ENCODE measurements at regions not wholly inside any gene's neighbourhood (a gene's known extent, or its start where the extent isn't known, plus 50 kb on each side); places are given as distances from the start of the nearest gene placed in this dataset.
"Not testable (repeated sequence)": the region's sequence is repeated elsewhere in the genome, so short reads cannot be mapped to it uniquely, and the experiment has no call there.

DNA sequence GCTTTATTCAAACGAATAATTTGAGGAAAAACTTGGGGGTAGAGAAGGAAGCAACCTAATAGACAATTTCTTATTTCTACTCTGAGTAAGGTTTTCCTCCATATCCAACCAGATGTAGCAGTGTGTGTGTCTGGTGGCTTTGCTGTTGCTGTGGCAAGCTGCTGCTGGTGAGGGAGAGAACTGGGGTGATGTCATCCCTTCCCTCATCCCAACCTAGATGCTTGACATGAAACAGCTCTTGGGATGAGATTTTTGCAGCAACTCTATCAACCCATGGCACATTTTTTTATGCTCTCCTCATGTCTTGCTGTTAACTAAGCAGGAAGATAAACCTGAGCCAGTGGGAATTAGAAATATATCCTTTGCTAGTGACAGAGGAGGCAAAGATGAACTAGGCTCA is 135.8 kb downstream of the PCSK1 start:
- Histone ChIP-seq H3K4me1 (no peaks in the 10 kb centered on the region), H3K4me3 (no peak overlapping the region), H3K27ac (no peak overlapping the region), H3K27me3 (no peaks in the 10 kb centered on the region), H3K36me3 (ENCODE audit: low read depth, missing control alignments) (no peaks in the 10 kb centered on the region), H3K9me3 (no peaks in the 10 kb centered on the region)
- intact Hi-C loops (cut with DNase I; ENCODE audit: low total_unique reads) = no loop called here
- TF ChIP-seq, protein P1, sequence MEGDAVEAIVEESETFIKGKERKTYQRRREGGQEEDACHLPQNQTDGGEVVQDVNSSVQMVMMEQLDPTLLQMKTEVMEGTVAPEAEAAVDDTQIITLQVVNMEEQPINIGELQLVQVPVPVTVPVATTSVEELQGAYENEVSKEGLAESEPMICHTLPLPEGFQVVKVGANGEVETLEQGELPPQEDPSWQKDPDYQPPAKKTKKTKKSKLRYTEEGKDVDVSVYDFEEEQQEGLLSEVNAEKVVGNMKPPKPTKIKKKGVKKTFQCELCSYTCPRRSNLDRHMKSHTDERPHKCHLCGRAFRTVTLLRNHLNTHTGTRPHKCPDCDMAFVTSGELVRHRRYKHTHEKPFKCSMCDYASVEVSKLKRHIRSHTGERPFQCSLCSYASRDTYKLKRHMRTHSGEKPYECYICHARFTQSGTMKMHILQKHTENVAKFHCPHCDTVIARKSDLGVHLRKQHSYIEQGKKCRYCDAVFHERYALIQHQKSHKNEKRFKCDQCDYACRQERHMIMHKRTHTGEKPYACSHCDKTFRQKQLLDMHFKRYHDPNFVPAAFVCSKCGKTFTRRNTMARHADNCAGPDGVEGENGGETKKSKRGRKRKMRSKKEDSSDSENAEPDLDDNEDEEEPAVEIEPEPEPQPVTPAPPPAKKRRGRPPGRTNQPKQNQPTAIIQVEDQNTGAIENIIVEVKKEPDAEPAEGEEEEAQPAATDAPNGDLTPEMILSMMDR (IDR thresholded peaks at IDR 0.05) = no peak
- no peak for TF ChIP-seq POLR2A (IDR thresholded peaks at IDR 0.05)
- no peak for DNase-seq
- WGBS, 2 donors = 70 to 77% methylated on average over 1 of the region's 1 CpG

DNA sequence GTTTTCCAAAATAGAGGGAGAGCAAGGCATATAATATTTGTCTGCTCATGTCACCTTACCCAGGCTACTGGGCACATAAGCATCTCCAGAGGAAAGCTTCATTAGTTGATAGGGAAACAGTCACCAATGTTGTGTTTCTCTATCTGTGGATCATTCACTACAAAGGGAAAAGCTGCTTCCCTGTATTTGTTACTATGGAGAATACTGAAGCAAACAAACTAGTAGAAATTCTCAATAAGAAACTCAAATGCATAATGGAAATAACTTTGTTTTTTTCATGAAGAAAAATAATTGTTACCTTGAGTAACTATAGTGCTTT is 138.2 kb downstream of the PCSK1 start:
- Histone ChIP-seq H3K9me3 (no peaks in the 10 kb centered on the region), H3K4me1 (no peaks in the 10 kb centered on the region), H3K36me3 (ENCODE audit: low read depth, missing control alignments) (no peaks in the 10 kb centered on the region), H3K27ac (no peak overlapping the region), H3K27me3 (no peaks in the 10 kb centered on the region), H3K4me3 (no peak overlapping the region)
- no peak for TF ChIP-seq POLR2A (IDR thresholded peaks at IDR 0.05)
- TF ChIP-seq, protein P1 (IDR thresholded peaks at IDR 0.05) = no peak
- no peak for DNase-seq
- intact Hi-C loops (cut with DNase I; ENCODE audit: low total_unique reads) = no loop called here

DNA sequence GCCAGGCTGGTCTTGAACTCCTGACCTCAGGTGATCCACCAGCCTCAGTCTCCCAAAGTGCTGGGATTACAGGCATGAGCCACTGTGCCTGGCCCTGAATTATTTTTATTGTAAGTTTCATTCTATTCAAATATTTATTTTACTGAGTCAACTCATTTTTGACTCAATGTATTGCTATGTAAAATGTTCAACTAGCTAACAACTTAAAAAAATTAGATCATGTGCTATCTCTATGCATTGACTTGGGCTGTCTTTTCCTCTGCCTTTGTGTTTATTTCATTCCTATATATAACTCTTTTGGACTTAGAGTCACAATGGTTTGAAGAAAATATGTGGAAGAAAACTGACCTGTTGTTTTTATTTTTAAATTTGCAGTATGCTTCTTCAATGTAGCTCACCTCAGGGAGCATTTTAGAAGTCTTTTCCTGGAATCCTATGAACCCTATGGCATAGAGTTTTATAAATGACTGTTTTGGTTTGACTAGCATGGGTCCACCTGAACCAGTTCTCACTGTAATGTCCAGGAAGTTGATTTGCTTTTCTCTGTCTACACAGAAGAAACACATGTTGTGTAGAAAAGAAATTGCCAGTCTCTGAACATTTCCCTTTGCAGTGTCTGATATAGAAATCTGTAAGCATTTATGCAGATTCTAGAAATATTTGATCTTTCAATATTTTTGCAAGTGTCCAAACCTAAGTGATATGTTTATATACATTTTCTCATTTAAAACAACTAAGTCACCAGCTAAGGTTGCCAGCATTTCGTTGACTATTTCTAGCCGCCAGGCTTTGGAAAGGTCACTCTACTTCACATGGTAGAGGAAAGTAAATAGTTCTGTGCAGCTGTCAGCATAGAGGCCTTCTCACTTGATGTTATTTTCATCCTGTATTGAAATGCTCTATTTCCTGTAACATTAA is 138.8 kb downstream of the PCSK1 start:
- H3K9me3 ChIP-seq = no peaks in the 10 kb centered on the region
- H3K4me3 ChIP-seq = no peak overlapping the region
- WGBS, 2 donors = 88 to 89% methylated on average over 2 of the region's 2 CpGs
- intact Hi-C loops (cut with DNase I; ENCODE audit: low total_unique reads) = no loop called here
- H3K36me3 ChIP-seq (ENCODE audit: low read depth, missing control alignments) = no peaks in the 10 kb centered on the region
- TF ChIP-seq, protein P1 (IDR thresholded peaks at IDR 0.05) = no peak
- TF ChIP-seq POLR2A (IDR thresholded peaks at IDR 0.05) = no peak
- no peaks in the 10 kb centered on the region for H3K27me3 ChIP-seq
- no peak overlapping the region for H3K27ac ChIP-seq
- no peak for DNase-seq
- no peaks in the 10 kb centered on the region for H3K4me1 ChIP-seq

DNA sequence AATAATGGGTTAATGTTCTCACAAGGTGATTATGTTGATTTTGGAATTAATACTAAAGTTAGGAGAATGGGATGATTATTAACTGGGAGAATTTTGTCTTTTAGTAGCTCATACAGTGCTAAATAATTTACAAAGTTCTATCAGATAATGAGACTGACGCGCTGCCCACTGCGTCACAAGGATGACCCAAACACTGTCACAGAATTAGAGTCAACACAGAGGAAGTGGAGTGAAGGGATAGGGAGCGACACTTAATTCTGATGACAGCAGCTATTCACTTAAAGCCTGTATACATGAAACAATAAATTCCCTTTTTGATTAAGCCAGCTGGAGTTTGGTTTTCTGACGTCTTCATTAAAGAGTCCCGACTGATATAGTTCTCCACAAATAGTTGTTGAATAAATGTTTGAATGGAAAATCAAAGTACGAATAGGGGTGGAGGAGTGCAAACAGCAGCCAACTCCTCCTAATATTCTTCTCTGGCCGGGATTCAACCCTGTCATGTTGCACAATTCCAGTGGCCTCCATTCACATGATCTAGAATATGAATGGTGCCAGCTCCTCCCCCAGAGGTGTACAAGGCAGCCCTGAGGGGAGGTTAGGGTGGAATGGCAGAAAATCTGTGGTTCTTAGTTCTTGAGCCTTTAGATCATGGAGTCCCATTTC is 140.3 kb downstream of the PCSK1 start:
- intact Hi-C loops (cut with DNase I; ENCODE audit: low total_unique reads) = no loop called here
- H3K4me1 ChIP-seq = no peaks in the 10 kb centered on the region
- H3K9me3 ChIP-seq = no peaks in the 10 kb centered on the region
- WGBS, 2 donors = 87 to 89% methylated on average over 8 of the region's 8 CpGs
- H3K27ac ChIP-seq = no peak overlapping the region
- no peaks in the 10 kb centered on the region for H3K27me3 ChIP-seq
- TF ChIP-seq, protein P1 (IDR thresholded peaks at IDR 0.05) = no peak
- TF ChIP-seq POLR2A (IDR thresholded peaks at IDR 0.05) = no peak
- H3K36me3 ChIP-seq (ENCODE audit: low read depth, missing control alignments) = no peaks in the 10 kb centered on the region
- DNase-seq = no peak
- H3K4me3 ChIP-seq = no peak overlapping the region

DNA sequence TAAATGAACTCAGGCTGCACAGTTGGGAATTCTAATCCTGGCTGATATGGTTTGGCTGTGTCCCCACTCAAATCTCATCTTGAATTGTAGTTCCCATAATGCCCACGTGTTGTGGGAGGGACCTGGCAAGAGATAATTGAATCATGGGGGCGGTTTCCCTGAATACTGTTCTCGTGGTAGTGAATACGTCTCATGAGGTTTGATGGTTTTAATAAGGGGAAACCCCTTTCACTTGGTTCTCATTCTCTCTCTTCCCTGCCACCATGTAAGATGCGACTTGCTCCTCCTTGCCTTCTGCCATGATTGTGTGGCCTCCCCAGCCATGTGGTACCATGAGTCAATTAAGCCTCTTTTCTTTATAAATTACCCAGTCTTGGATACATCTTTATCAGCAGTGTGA is 143.8 kb downstream of the PCSK1 start:
- DNase-seq; H3K4me1 ChIP-seq; H3K4me3 ChIP-seq; H3K36me3 ChIP-seq (ENCODE audit: low read depth, missing control alignments); H3K27me3 ChIP-seq; H3K9me3 ChIP-seq; intact Hi-C loops (cut with DNase I; ENCODE audit: low total_unique reads); H3K27ac ChIP-seq: not testable (repeated sequence)
- 72 to 79% methylated on average over 5 of the region's 5 CpGs for WGBS, 2 donors
